ENCODE measurements at regions not wholly inside any gene's neighbourhood (a gene's known extent, or its start where the extent isn't known, plus 50 kb on each side); places are given as distances from the start of the nearest gene placed in this dataset.
A peak's percentile ranks its signal among the peaks of the same experiment; 100 is the strongest.

DNA sequence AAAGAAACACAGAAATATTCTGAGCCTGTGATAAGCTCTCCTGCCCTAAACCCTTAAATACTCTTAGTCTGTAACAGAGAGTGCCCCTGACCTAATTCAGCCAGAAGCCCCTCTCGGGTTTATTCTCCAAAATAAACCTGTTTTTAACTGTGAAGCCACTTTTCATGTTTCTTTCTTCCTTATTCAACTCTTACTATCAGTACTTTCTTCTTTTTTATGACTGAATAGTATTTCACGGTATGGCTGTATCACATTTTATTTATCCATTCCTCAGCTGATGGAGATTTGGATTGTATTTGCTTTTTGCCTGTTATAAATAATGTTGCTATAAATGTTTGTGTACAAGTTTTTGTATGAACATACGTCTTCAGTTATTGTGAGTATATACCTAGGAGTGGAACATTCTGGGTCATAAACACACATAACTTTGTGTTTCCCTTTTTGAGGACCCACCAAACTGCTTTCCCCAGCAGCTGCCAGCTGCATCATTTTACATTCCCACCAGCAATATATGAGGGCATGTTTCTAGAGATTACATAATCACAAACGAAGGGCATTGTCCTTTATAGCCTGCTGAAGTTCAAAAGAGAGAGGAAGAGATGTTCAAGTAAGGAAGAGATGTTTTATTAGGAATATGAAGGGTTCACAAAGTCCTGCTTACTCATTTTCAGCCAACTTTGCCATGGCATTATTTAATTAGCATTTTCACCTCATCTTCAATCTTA, 199.4 kb upstream of the NUDT4 start:
- Histone ChIP-seq H3K9me3 (replicated peaks; ENCODE audit: low read length) (no peaks in the 10 kb centered on the region), H3K9ac (ENCODE audit: low read depth, low read length) (no peak overlapping the region), H3K36me3 (ENCODE audit: insufficient read depth, low read length) (no peaks in the 10 kb centered on the region), H3K27me3 (ENCODE audit: control insufficient read depth, insufficient read depth, low read length) (no peaks in the 10 kb centered on the region), H3K4me3 (ENCODE audit: low read length) (no peak overlapping the region), H3K4me2 (ENCODE audit: low read length) (no peak overlapping the region), H3K4me1 (ENCODE audit: control insufficient read depth, insufficient read depth, low read length) (peaks cover 33% of the 10 kb centered on the region)

DNA sequence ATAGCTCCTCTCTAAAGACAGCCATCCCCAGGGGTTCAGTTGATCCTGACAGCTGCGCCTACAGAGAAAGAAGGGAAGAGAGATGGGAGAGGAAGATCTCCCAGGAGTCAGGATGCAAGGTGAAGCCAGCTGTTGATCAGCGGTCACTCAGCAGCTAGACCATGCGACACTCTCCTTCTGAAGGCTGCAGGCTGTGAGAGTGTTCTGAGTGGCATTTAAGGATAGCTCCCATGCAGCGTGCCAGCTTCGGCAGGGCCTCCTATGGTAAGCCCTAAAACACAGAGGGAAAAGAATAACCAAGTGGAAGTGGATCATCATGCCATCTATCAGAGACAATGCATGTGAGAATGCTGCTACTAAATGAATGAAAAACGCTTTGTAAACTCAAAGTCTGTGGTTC, 197.9 kb upstream of the NUDT4 start:
- Histone ChIP-seq H3K4me2 (ENCODE audit: low read length) (no peak overlapping the region), H3K4me3 (ENCODE audit: low read length) (no peak overlapping the region), H3K9me3 (replicated peaks; ENCODE audit: low read length) (no peaks in the 10 kb centered on the region), H3K9ac (ENCODE audit: low read depth, low read length) (no peak overlapping the region), H3K36me3 (ENCODE audit: insufficient read depth, low read length) (no peaks in the 10 kb centered on the region), H3K4me1 (ENCODE audit: control insufficient read depth, insufficient read depth, low read length) (peaks cover 29% of the 10 kb centered on the region), H3K27me3 (ENCODE audit: control insufficient read depth, insufficient read depth, low read length) (no peaks in the 10 kb centered on the region)

- Histone ChIP-seq H3K36me3 (ENCODE audit: insufficient read depth, low read length) (no peaks in the 10 kb centered on the region), H3K9me3 (replicated peaks; ENCODE audit: low read length) (no peaks in the 10 kb centered on the region)
Observed at GRCh38 chr12:93180566-93180965, 197.2 kb upstream of the NUDT4 start.

DNA sequence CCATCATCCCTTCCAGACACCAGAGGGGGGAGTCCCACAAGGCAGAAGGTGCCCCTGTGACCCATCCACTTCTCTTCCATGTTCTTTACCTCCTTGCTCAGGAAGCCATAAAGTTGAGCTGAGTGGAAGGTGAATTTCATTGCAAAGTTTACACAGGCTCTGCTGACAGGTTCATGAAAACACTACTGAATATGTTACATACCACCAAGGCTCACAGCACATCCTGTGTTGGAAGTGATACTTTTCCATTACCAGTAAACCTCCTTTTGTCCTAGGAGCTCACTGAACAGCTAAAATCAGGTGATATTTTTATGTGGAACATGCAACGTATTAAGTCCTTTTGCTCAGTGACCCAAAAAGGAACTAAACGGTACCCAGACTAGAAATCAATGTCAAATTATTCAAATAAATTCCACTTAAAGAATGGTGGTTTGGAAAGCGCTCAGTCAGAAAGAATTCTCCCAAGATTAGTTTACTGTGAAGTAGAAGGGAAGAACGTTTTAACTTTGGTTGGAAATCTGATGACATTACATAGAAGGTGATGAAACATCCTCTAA, 196.2 kb upstream of the NUDT4 start:
- Histone ChIP-seq H3K36me3 (ENCODE audit: insufficient read depth, low read length) (no peaks in the 10 kb centered on the region), H3K9ac (ENCODE audit: low read depth, low read length) (no peak overlapping the region), H3K4me1 (ENCODE audit: control insufficient read depth, insufficient read depth, low read length) (peaks cover 19% of the 10 kb centered on the region), H3K27me3 (ENCODE audit: control insufficient read depth, insufficient read depth, low read length) (no peaks in the 10 kb centered on the region), H3K4me2 (ENCODE audit: low read length) (no peak overlapping the region), H3K9me3 (replicated peaks; ENCODE audit: low read length) (no peaks in the 10 kb centered on the region), H3K4me3 (ENCODE audit: low read length) (no peak overlapping the region)

More at GRCh38 chr12:93180566-93180965, 197.2 kb upstream of the NUDT4 start:
- Histone ChIP-seq H3K4me3 (ENCODE audit: low read length) (no peak overlapping the region), H3K27me3 (ENCODE audit: control insufficient read depth, insufficient read depth, low read length) (no peaks in the 10 kb centered on the region), H3K9ac (ENCODE audit: low read depth, low read length) (no peak overlapping the region), H3K4me1 (ENCODE audit: control insufficient read depth, insufficient read depth, low read length) (peaks cover 24% of the 10 kb centered on the region), H3K4me2 (ENCODE audit: low read length) (no peak overlapping the region)

DNA sequence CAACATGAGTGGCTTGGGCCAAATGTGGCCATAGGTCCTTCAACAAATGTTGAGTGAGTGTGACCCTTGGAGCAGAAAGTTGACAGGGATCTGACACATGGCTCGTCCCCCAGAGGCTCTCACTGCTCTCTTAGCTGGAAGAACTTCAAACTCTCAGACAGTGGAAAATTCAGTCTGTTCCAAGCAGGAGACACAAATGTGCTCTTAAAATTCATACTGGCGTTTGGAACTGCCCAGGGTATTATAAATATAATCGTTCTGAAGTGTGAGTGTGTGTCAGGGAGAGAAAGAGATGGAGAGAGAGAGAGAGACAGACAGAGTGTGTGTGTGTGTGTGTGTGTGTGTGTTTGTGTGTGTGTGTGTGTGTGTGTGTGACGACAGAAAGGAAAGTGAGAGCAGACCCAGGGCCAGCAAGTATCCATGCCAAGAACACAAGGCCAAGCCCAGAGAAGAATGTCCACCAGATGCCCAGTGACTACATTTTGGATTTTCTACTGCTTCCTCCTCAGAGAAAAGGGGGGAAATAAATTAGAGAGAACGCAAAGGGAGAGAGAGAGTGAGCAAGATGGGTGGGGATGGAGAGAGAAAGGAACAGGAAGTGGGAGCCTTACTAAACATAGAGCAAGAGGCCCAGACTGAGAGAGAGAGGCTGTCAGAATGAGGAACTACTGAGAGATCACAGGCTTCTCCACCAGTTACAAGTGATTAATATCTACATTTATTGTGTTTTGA, 193.6 kb upstream of the NUDT4 start:
- Histone ChIP-seq H3K9me3 (replicated peaks; ENCODE audit: low read length) (no peaks in the 10 kb centered on the region), H3K4me3 (ENCODE audit: low read length) (no peak overlapping the region), H3K4me1 (ENCODE audit: control insufficient read depth, insufficient read depth, low read length) (peaks cover 13% of the 10 kb centered on the region), H3K4me2 (ENCODE audit: low read length) (no peak overlapping the region), H3K36me3 (ENCODE audit: insufficient read depth, low read length) (no peaks in the 10 kb centered on the region), H3K9ac (ENCODE audit: low read depth, low read length) (no peak overlapping the region), H3K27me3 (ENCODE audit: control insufficient read depth, insufficient read depth, low read length) (no peaks in the 10 kb centered on the region)

- Histone ChIP-seq H3K27me3 (ENCODE audit: control insufficient read depth, insufficient read depth, low read length) (no peaks in the 10 kb centered on the region), H3K9ac (ENCODE audit: low read depth, low read length) (no peak overlapping the region), H3K9me3 (replicated peaks; ENCODE audit: low read length) (no peaks in the 10 kb centered on the region), H3K4me2 (ENCODE audit: low read length) (no peak overlapping the region), H3K4me1 (ENCODE audit: control insufficient read depth, insufficient read depth, low read length) (peaks cover 13% of the 10 kb centered on the region), H3K36me3 (ENCODE audit: insufficient read depth, low read length) (no peaks in the 10 kb centered on the region), H3K4me3 (ENCODE audit: low read length) (no peak overlapping the region)
Observed at GRCh38 chr12:93184672-93185368, 192.9 kb upstream of the NUDT4 start.

DNA sequence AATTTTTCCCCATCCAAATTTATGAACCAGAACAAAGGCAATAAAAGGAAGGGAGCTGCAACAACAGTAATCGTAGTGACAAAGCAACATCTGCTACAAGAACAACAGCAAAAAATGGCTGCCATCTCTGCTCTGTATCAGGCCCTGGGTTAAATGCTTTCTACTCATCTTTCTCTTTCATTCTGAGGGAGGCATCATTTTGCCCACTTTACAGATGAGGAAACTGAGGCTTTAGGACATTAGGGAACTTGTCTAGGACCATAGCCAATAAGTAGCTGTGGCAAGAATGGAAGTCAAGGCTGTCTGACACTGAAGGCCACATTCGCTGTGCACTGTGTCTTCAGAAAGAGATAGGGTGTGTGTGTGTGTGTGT, 192.4 kb upstream of the NUDT4 start:
- Histone ChIP-seq H3K27me3 (ENCODE audit: control insufficient read depth, insufficient read depth, low read length) (no peaks in the 10 kb centered on the region), H3K9ac (ENCODE audit: low read depth, low read length) (no peak overlapping the region), H3K4me2 (ENCODE audit: low read length) (no peak overlapping the region), H3K9me3 (replicated peaks; ENCODE audit: low read length) (no peaks in the 10 kb centered on the region), H3K4me1 (ENCODE audit: control insufficient read depth, insufficient read depth, low read length) (peaks cover 13% of the 10 kb centered on the region), H3K4me3 (ENCODE audit: low read length) (no peak overlapping the region), H3K36me3 (ENCODE audit: insufficient read depth, low read length) (no peaks in the 10 kb centered on the region)

DNA sequence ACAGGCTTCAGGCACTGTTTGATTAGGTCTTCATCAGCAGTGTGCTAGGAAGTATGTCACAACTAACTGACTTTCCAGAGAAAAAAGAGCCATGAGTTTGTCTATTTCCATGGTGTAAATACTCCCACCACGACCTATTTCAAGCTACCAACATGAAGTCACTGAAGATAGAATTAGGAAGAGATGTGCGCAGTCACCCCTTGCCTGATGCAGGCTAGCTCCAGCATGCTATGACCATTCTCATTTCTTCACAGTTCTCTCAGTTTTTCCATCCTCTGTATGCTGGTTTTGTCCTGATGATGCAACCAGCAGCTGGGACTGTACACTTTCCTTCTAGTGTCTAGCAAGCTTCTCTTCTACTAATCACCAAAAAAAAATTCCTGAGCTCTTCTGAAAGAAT, 191.6 kb upstream of the NUDT4 start:
- Histone ChIP-seq H3K9ac (ENCODE audit: low read depth, low read length) (no peak overlapping the region), H3K4me2 (ENCODE audit: low read length) (no peak overlapping the region), H3K9me3 (replicated peaks; ENCODE audit: low read length) (no peaks in the 10 kb centered on the region), H3K36me3 (ENCODE audit: insufficient read depth, low read length) (no peaks in the 10 kb centered on the region), H3K4me3 (ENCODE audit: low read length) (no peak overlapping the region), H3K4me1 (ENCODE audit: control insufficient read depth, insufficient read depth, low read length) (peaks cover 16% of the 10 kb centered on the region), H3K27me3 (ENCODE audit: control insufficient read depth, insufficient read depth, low read length) (no peaks in the 10 kb centered on the region)

- peaks cover 21% of the 10 kb centered on the region for H3K4me1 ChIP-seq (ENCODE audit: control insufficient read depth, insufficient read depth, low read length)
- no peaks in the 10 kb centered on the region for H3K36me3 ChIP-seq (ENCODE audit: insufficient read depth, low read length)
- no peak overlapping the region for H3K9ac ChIP-seq (ENCODE audit: low read depth, low read length)
- H3K27me3 ChIP-seq (ENCODE audit: control insufficient read depth, insufficient read depth, low read length) = no peaks in the 10 kb centered on the region
- no peak overlapping the region for H3K4me2 ChIP-seq (ENCODE audit: low read length)
- no peak overlapping the region for H3K4me3 ChIP-seq (ENCODE audit: low read length)
- H3K9me3 ChIP-seq (replicated peaks; ENCODE audit: low read length) = no peaks in the 10 kb centered on the region
Observed at GRCh38 chr12:93186621-93187020, 191.1 kb upstream of the NUDT4 start.

- Histone ChIP-seq H3K9ac (ENCODE audit: low read depth, low read length) (no peak overlapping the region), H3K4me3 (ENCODE audit: low read length) (no peak overlapping the region), H3K4me1 (ENCODE audit: control insufficient read depth, insufficient read depth, low read length) (peaks cover 20% of the 10 kb centered on the region), H3K36me3 (ENCODE audit: insufficient read depth, low read length) (no peaks in the 10 kb centered on the region), H3K4me2 (ENCODE audit: low read length) (peak overlapping the region; percentile 22), H3K27me3 (ENCODE audit: control insufficient read depth, insufficient read depth, low read length) (no peaks in the 10 kb centered on the region), H3K9me3 (replicated peaks; ENCODE audit: low read length) (no peaks in the 10 kb centered on the region)
Observed at GRCh38 chr12:93191423-93191822, 186.3 kb upstream of the NUDT4 start.

DNA sequence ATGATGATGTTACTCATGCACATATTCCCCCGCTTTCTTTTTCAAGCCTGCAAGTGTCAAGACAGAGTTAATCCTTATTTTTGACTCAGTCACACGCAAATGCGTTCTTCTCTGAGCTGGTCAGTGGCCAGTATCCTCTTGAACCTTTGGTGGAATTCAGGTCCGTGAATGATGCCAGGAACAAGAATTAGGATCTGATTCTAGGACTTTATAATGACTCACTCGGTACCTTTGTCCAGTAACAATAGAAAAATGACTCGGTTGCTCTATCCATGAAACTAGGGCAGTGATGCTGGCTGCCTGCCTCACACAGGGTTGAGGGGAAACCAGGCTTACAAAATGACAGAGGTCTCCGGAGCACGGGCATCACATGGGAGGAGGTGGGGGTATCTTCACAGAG, 185.8 kb upstream of the NUDT4 start:
- Histone ChIP-seq H3K4me2 (ENCODE audit: low read length) (peak overlapping the region; percentile 20), H3K27me3 (ENCODE audit: control insufficient read depth, insufficient read depth, low read length) (no peaks in the 10 kb centered on the region), H3K36me3 (ENCODE audit: insufficient read depth, low read length) (no peaks in the 10 kb centered on the region), H3K4me3 (ENCODE audit: low read length) (no peak overlapping the region), H3K9ac (ENCODE audit: low read depth, low read length) (peak overlapping the region; percentile 9), H3K9me3 (replicated peaks; ENCODE audit: low read length) (no peaks in the 10 kb centered on the region), H3K4me1 (ENCODE audit: control insufficient read depth, insufficient read depth, low read length) (peaks cover 25% of the 10 kb centered on the region)
